ENCODE measurements at regions not wholly inside any gene's neighbourhood (a gene's known extent, or its start where the extent isn't known, plus 50 kb on each side); places are given as distances from the start of the nearest gene placed in this dataset.
"Not testable (repeated sequence)": the region's sequence is repeated elsewhere in the genome, so short reads cannot be mapped to it uniquely, and the experiment has no call there.

- no peak for DNase-seq
These were observed 111.1 kb upstream of the ETV3 start for GRCh38 chr1:157249326-157249725.

- not testable (repeated sequence) for DNase-seq
These were observed 109.5 kb upstream of the ETV3 start for GRCh38 chr1:157247764-157248049.

GRCh38 chr1:157247005-157247763 is 109.0 kb upstream of the ETV3 start:
- no peak for DNase-seq

- no peak for DNase-seq
These were observed 107.6 kb upstream of the ETV3 start for GRCh38 chr1:157245823-157246222.

GRCh38 chr1:157241185-157241538 is 103.0 kb upstream of the ETV3 start:
- DNase-seq: no peak

GRCh38 chr1:157240495-157241184 is 102.4 kb upstream of the ETV3 start:
- no peak for DNase-seq

- DNase-seq: no peak
These were observed 101.7 kb upstream of the ETV3 start for GRCh38 chr1:157239936-157240335.

GRCh38 chr1:157238585-157238984 is 100.4 kb upstream of the ETV3 start:
- no peak for DNase-seq

- DNase-seq: no peak
These were observed 99.8 kb upstream of the ETV3 start for GRCh38 chr1:157237981-157238380.

GRCh38 chr1:157237522-157237921 is 99.3 kb upstream of the ETV3 start:
- no peak for DNase-seq

- DNase-seq: no peak
These were observed 97.9 kb upstream of the ETV3 start for GRCh38 chr1:157236072-157236471.

GRCh38 chr1:157235307-157235706 is 97.1 kb upstream of the ETV3 start:
- DNase-seq: no peak

- no peak for DNase-seq
These were observed 96.6 kb upstream of the ETV3 start for GRCh38 chr1:157234705-157235273.

- no peak for DNase-seq
These were observed 94.9 kb upstream of the ETV3 start for GRCh38 chr1:157233131-157233530.

- no peak for DNase-seq
These were observed 93.8 kb upstream of the ETV3 start for GRCh38 chr1:157231846-157232525.

- DNase-seq: no peak
These were observed 92.3 kb upstream of the ETV3 start for GRCh38 chr1:157230500-157230899.

- no peak for DNase-seq
These were observed 89.5 kb upstream of the ETV3 start for GRCh38 chr1:157227700-157228099.

GRCh38 chr1:157226739-157227138 is 88.5 kb upstream of the ETV3 start:
- DNase-seq: no peak

GRCh38 chr1:157219600-157219999 is 81.4 kb upstream of the ETV3 start:
- no peak for DNase-seq

- DNase-seq: no peak
These were observed 81.0 kb upstream of the ETV3 start for GRCh38 chr1:157219182-157219581.

- DNase-seq: no peak
These were observed 80.5 kb upstream of the ETV3 start for GRCh38 chr1:157218671-157219070.

GRCh38 chr1:157217486-157217885 is 79.3 kb upstream of the ETV3 start:
- no peak for DNase-seq

GRCh38 chr1:157213836-157214235 is 75.6 kb upstream of the ETV3 start:
- no peak for DNase-seq

GRCh38 chr1:157209514-157209913 is 71.3 kb upstream of the ETV3 start:
- DNase-seq: no peak
